ENCODE measurements at regions not wholly inside any gene's neighbourhood (a gene's known extent, or its start where the extent isn't known, plus 50 kb on each side); places are given as distances from the start of the nearest gene placed in this dataset.
"Not testable (repeated sequence)": the region's sequence is repeated elsewhere in the genome, so short reads cannot be mapped to it uniquely, and the experiment has no call there.

DNA sequence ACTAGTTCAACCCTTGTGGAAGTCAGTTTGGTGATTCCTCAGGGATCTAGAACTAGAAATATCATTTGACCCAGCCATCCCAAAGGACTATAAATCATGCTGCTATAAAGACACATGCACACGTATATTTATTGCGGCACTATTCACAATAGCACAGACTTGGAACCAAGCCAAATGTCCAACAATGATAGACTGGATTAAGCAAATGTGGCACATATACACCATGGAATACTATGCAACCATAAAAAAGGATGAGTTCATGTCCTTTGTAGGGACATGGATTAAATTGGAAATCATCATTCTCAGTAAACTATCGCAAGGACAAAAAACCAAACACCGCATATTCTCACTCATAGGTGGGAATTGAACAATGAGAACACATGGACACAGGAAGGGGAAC is 157.8 kb downstream of the MSN start:
- not testable (repeated sequence) for DNase-seq (ENCODE audit: low read depth in 2 of 2)

- DNase-seq (ENCODE audit: low read depth in 2 of 2), result peak in 1 of 2 donors; percentile 8
Observed at GRCh38 chrX:65821721-65822496, 154.5 kb downstream of the MSN start.

DNA sequence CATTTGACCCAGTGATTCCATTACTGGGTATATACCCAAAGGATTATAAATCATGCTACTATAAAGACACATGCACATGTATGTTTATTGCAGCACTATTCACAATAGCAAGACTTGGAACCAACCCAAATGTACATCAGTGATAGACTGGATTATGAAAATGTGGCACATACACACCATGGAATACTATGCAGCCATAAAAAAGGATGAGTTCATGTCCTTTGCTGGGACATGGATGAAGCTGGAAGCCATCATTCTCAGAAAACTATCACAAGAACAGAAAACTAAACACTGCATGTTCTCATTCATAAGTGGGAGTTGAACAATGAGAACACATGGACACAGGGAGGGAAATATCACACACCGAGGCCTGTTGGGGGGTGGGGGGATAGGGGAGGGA is 152.5 kb downstream of the MSN start:
- DNase-seq (ENCODE audit: low read depth in 2 of 2), result not testable (repeated sequence)

- DNase-seq (ENCODE audit: low read depth in 2 of 2), result no peak
Observed at GRCh38 chrX:65813245-65813644, 145.8 kb downstream of the MSN start.

- no peak for DNase-seq (ENCODE audit: low read depth in 2 of 2)
Observed at GRCh38 chrX:65811558-65812228, 144.2 kb downstream of the MSN start.

All from stimulated activated CD4-positive, alpha-beta T cell treated with anti-CD3 and anti-CD28 coated beads, Interleukin-1b, Interleukin-23, amount 100 ng/mL, for 1 hour (primary cell).